GM18907 (cell line): ENCODE measurements at regions not wholly inside any gene's neighbourhood (a gene's known extent, or its start where the extent isn't known, plus 50 kb on each side); places are given as distances from the start of the nearest gene placed in this dataset.
"Not testable (repeated sequence)": the region's sequence is repeated elsewhere in the genome, so short reads cannot be mapped to it uniquely, and the experiment has no call there.

ENCODE experiments used
- ATAC-seq: cut with Tn5 transposase; IDR thresholded peaks from one replicate; pipeline ENCODE4 v1.9.1; 2021; ENCODE audit warnings: mild to moderate bottlenecking, moderate library complexity; ENCODE audit not compliant: unreplicated experiment

DNA sequence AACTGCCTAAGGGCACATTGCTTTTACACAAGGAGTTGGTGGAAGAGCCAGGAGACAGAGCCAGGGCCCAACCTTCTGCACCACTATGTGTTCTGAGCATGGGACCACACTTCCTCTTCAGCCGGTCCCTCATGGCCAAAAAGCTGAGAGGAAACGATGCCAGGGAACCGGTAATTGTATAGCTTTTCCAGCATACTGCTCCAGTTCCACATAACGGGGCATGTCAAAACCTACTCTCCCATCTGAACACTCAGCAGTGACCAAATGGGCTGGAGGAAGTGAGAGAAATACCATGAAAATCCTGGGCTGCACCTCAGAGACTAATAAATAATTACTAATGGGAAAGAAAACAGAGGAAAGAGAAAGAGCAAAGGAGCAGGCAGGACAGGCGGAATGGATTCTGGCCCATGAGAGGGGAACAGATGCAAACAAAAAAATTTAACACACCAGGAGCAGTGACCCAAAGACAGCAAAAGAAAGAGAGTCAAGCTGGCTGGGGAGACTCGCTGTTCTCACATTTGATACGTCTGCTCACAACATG lies 52.0 kb upstream of the BMP2 start:
- ATAC-seq, result no peak

DNA sequence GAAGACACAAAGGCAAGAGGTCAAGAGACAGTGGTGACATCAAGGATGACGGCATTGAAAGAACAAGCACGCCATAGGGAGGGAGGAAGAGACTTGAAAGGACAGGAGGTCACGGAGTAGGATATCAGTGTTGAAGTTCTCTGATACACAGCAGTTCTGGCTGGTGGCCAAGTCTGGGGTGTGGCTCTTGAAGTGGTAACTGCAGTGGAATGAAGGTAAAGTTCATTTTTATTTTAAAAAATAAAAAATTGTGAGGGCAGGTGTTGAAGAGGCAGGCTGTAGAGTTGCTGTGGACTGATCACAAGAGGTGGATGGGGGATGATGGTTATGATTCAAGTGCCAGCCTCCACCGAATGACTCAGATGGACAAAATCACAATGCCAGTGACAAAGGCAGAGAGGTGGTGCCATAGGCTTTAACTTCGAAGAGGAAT lies 53.2 kb upstream of the BMP2 start:
- ATAC-seq, result no peak

DNA sequence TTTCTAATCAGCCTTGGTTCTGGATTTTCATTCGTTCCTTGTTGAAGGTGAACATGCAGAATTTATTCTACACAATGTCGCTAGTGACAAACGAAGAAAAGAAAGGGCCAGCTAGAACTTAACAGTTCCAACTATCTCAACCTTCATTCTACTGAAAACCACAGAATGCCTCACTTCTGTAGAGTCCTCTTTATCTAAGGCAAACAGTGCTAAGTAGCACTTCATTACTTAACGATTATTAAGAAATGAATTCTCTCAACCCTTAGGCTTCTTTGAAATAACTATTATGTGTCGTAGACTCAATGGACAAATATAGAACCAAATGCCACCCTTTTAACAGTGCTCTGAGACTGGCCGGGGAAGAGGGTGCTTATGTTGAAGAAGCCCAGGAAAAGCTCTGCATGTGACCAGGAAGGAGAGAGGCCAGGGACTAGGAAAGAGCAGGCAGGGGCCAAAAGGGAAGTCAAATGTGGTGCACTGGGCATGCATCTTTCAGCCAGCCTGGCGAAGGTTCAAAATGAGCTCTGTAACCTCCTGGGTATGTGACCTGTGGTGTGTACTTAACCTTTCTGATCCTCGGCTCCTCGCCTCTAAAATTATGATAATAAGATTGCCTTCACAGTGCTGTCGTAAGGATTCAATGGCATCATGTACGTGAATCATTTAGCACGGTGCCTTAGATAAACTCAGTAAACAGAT lies 55.4 kb upstream of the BMP2 start:
- ATAC-seq, result no peak

DNA sequence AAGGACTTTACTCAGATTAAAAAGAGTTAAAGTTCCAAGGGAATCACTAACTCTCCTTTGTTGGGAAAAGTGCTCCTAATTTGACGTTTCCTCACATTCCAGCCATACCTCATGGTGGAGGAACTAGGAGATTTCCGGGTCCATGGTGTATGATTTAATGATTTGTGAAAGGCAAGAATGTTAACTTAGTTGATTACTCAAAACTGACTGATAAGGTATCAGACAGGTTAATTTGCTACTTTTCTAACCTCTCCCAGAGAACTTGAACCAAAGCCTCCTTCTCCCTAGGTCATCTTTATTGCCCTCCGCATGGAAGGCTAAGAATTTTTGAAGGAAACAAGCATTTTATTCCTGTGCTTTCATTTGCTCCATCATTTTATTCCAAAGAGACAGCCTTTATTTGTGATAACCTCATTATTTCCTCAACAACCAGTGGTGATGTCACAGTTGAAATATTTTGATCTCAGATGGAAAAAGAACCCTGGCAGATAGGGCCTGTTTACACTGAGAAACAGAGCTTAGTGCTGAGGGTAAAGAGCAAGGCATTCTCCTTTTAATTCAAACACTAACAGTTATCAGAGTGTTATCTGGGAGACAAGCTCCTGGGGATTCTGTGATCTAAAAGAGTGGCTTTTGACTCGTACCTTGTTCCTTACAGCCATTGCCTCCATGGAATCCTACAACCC lies 57.4 kb upstream of the BMP2 start:
- ATAC-seq, result no peak

DNA sequence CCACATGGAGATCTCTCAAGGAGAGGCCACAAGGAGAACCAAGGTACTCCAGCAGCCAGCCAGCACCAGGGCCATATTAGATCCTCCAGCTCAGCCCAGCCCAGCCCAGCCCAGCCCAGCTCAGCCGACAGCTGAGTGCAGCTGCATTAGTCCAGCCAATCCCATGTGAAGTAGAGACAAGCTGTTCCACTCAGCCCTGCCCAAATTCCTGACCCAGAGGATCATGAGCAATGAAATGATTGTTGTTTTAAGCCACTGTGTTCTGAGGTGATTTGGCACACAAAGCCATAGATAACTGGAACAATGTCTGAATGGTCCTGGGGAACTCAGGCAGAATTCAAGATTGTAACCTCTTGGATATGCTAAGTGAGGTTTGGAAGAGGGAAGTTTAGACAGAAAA lies 59.5 kb upstream of the BMP2 start:
- no peak for ATAC-seq

DNA sequence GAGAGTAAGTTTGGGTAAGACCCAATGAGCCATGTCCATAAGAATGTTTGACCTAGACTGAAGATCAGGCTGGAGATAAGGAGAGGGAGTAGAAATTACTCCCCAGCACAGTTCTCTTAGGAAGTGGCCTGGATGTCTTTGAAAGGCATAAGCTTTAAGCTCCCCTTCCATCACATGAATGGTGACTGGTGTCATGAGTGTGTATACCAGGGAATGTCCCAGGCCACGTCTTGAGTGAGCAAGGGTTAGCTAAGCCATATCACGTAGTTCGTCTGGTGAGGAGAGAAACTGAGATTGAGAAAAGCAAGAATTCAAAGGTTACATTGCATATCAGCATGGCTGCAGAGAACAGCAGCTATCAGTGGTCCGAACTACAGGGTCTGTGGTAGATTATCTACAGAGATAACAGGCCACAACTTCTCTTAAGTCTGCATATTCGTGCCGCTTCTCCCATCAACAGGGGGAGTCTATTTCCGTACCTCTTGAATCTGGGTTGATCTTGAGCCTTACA lies 60.1 kb upstream of the BMP2 start:
- no peak for ATAC-seq

DNA sequence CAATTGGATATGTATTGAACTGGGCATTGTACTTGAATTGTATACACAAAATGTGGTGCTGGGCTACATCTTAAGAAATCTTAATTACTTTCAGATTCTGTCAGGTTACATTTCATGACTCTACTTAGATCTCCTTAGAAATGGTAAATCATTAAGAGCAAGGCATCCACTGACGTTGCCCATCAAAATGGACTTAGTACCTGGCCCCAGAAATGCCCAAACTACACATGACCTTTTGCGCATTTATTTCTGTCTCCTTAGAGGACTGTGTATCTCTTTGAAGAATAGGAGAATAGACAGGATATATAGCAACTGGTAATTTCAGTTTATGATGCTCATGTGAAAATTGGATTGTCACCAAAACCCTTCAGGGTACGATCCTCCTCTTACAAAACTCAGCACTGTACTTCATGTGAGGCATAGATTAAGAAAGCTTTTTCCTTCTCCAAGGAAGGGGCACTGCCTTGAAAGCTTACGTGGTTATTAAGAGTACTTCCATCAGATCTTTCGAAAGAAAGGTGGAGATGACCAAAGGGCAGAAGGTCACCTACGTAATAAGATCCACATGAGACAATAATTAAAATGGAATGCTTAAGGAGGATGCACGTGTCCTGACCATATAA lies 61.4 kb upstream of the BMP2 start:
- no peak for ATAC-seq

DNA sequence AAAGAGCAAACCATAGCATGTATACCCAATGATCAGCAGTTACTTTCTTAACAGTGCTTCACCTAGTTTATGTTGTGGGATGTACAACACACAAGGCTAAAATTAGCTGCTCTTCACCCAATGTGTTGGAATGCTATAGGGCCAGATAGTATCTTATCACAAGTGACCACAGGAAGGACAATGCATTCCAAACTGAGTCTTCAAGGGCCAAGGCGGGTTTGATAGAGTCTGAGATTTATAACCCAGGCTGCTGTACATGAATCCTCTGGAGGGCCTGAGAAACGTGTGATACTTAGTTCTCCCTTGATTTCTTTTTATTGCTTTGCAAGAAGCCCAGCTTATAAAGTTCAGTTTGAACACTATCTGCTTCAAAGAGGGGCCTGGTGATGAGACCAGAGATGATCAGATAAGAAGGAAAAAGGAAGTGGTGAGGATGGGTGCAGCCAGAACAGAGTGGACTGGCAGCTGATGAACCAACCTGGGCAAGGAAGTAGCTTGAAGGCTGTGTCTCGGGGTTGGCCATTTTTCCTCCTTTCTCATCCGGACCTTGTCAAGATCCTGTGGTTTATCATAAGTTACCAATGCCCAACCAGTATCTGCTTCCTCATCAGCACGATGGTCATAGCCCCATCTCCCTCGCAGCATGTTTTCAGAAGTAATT lies 62.2 kb upstream of the BMP2 start:
- ATAC-seq, result no peak

DNA sequence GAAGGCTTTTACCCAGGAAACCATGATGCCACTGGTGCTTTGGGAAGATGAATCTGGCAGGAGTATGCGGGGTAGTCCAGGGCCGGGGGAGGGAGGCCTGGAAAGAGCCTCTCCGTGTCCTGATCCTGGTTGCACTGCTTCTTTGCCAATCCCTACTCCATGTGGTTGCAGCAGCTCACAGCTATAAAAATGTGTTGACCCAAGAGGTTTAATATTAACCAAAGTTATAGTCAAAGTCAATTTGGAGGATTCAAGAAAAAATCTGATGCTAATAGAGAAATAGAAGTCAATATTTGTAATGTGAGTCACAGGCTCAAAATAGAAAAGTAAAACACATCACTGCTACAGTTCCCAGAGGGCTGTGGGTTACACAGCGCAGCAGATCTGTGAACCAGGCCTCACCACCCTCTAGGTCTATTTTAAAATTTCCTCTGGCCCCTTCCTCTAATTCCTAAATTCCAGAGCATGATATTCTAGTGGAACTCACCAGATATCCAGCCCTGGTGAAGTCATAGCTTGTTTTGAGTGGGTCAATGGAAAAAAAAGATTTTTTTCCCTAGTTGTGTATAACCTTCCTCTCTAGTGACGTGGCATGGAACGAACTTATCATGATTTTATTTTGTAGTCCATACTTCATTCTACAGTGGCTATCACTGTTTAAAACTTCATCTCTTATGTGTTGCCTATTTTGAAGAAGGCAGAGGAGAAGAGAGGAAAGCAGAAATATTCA lies 63.2 kb upstream of the BMP2 start:
- peak; percentile 42 for ATAC-seq

DNA sequence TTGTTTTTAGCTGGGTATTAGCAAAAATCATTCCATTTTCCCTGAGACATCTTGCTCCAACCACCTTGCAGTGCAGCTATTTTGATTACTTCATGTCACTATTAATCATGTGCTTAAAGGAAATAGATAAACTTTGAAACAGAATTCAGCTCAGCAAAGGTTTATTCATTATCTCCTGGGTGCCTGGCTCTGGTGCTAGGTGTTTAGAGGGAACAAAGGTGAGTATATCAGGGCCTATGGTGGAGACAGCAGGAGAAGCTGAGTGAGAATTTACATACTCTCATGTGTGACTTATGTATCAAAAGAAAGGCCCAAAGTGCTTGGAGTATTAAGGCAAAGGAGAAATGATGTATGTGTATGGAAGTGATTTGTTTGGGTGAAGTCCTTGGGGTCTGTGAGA lies 63.8 kb upstream of the BMP2 start:
- ATAC-seq, result no peak

DNA sequence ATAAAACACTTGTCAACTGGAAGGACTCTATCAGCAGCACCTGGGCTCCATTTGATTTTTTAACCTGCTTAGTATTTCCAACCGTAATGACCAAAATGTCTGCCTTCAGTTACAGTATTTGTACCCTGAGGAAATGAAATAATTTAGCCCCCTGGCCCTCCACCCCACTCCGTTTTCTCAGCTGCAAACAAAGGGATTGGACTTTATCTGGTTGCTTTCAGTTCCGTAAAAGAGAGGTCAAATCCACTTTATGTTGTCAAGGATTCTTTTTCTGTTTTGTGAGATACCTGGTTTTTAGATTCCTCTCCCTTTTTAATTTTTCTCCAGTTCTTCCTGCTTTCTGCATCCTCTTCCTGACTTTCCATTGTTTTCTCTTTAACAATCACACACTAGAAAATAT lies 64.4 kb upstream of the BMP2 start:
- no peak for ATAC-seq

DNA sequence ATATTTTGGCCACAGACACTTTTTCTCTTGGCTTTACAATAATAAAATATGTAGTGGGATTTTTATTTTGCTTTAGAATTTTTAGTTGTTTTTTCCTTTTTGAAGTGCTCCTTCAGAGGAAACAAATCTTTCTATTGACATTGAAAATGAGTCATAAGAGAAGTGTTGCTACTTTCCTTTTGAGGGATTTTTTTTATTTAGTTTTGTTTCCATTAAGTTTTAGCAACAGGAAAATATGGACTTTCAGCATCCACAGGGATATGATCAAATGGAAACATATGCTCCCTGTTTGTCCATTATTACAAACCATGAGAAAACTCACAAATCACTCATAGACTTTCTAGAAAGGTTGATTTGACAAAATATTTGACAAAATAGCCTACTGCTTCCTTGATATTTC lies 65.3 kb upstream of the BMP2 start:
- ATAC-seq, result no peak

DNA sequence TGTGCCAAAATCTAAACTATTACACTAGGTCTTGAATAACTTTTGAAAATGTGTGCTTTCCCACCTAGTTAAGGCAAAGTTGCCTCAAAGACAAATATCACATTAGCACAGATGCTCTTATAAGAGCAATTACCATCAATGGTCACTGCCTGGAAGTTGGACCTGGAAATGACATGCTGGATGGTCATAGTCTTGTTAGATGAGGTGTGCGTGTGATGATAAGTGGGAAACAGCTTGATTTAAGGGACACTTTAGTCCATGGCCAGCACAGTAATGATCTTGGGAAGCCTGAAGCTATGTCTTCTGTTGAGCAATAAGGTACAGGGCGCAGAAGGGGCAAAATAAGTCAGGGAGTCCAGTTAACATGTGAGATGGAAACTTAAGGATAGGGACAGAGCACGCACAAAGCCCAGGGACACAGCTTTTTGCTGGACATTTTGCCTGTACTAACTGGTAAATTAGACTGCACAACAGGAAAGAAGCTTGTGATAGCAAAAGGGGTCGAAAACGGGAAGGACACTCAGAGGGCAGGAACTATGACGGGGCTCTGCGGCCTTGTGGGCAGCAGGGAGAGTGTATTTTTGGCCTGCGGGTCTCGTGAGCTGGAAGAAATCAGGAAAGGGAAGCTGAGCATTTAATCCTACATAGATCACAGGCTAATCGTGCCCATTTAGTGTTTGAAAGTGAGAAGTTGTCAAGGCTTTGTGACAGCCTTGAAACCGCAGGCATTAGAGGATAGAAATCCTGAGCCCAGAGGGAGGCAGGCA lies 66.7 kb upstream of the BMP2 start:
- no peak for ATAC-seq

DNA sequence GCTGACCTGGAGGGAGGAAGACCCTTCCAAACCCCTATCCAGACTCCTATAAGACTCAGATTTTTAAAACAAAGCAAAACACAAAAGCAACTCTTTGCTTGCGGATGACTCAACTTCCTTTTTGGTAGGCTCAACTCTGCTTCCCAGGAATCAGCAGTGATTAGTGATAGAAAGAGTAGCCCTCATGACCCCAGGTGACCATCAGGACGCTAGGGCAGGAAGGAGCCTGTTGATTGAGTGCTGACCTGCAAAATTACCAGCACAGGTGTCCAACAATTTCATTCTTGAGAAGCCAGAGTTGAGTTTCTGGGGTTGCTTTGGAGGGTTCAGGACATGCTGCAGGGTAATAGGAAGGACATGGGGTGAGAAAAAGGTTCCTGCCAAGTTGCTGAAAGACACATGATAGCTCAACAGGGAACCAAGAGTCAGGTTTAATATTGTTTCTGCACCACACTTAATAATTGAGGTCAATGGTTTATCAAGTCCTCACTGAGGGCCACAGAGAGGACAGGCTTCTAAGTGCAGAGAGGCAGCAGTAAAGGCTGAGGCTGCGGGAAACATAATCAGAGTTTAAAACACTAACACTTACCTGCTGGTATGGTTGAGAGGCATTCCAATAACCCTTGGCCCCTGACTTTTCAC lies 67.4 kb upstream of the BMP2 start:
- no peak for ATAC-seq

DNA sequence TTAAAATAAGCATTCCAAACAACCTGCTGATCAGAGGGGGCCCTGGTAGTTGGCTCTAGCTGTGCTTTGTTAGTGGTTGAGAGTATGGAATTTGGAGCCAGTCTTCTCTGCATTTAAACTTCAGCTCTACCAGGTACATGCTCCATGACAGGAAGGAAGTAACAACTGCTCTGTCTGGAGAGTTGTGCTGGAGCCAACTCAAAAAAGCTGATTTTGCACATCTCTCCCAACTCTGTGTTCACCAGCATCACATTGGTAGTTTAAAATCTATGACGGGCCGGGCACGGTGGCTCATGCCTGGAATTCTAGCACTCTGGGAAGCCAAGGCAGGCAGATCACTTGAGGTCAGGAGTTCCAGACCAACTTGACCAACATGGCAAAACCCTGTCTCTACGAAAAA lies 68.8 kb upstream of the BMP2 start:
- no peak for ATAC-seq

DNA sequence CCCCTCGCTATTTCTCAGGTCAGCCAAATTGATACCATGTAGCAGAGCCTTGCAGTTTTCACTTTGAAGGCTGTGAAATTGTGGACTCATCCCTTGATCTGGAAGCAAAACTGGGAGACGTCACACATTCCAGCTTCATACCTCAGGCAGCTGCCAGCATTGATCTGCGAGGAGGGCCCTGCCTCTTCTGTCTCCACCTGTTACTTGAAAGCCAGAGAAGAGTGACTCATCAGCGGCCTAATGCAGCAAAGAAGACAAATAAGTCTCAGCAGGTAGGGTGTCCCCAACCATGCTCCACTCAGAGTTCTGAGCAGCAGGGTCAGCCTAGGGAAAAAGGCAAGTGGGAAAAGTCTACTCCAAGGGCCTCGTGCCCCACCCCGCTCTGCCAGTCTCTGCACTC lies 69.4 kb upstream of the BMP2 start:
- no peak for ATAC-seq

DNA sequence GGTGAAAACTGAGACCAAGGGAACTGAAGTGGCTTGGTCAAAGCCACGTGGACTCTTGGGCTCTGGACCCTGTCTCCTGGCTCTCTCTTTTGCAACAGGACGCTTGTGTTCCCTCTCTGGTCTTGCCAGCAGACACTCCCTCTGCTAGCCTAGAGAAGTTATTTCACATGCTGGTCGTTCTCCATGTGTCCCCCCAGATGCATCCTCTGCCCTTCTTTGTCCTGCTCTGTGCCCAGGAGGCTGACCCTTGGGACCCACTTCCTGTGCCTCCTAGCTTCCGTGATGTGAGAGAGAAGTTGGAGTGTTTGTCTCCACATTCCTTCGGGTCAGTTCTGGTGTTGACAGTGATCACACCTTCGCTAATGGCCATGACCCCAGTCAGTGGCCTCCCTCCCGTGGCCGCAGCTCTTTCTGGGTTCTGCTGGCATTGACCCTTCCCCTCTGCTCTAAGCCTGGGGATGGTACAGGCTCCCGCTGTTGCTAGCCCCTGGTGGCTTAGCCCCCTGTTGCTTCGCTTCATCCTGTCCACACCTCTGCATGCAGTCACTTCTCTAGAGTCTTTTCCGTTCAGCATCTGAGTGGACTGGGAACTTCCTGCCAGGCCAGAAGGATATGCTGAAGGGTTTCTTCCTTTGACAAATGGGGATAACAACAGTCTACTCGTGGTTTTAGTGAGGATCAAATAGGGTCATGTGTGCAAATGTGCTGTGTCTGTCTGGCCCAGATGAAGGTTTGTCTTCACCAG lies 70.1 kb upstream of the BMP2 start:
- ATAC-seq, result no peak

DNA sequence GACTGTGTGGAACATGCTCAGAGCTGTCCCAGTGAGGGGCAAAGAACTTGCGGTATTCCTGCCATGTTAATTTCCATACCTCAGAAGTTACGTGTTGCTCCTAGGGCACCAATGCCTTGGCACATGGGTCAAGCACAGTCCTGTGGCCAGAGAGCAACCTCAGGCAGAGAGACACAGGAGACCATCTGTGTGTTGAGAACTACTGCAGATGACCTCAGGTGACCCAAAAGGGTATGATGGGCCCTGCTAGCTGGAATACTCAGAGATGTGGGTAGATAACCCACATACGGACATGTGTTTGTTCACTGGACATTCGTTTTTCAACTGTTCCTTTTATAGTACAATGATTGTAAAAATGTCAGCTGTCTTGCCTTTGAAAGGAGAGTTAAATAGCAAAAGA lies 71.5 kb upstream of the BMP2 start:
- no peak for ATAC-seq

DNA sequence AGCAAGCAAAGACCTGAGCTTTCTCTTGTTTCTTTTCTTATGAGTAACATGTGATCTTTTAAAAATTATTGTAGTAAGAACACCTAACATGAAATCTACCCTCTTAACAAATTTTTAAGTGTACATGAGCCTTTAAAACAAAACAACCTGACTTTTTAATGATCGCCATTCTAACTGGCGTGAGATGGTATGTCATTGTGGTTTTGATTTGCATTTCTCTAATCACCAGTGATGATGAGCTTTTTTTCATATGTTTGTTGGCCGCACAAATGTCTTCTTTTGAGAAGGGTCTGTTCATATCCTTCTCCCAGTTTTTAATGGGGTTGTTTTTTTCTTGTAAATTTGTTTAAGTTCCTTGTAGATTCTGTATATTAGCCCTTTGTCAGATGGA lies 73.7 kb upstream of the BMP2 start:
- ATAC-seq, result not testable (repeated sequence)
